Astrocyte of the cerebellum (primary cell): ENCODE measurements at regions not wholly inside any gene's neighbourhood (a gene's known extent, or its start where the extent isn't known, plus 50 kb on each side); places are given as distances from the start of the nearest gene placed in this dataset.

ENCODE experiments used
- DNase-seq: peaks from one replicate; pipeline ENCODE4 v3.0.0-alpha.2; 2011; ENCODE audit warnings: low read depth
- H3K4me3 ChIP-seq: 2 replicates; pipeline ENCODE4 v1.5.1; 2011; ENCODE audit warnings: mild to moderate bottlenecking, low read depth, low read length, moderate library complexity
- CTCF ChIP-seq: IDR thresholded peaks from 2 replicates; pipeline ENCODE4 v1.5.1; 2012; ENCODE audit warnings: low read length, low read depth, moderate library complexity, mild to moderate bottlenecking; ENCODE audit errors: missing control alignments
- in situ Hi-C: cut with HindIII; loops from 2 replicates; pipeline ENCODE4 v1.10.0; 2017; ENCODE audit warnings: low sequenced_read_pairs

GRCh38 chr3:154616298-154616697, 186.3 kb upstream of the GPR149 start:
- TF ChIP-seq CTCF: no peak
- H3K4me3 ChIP-seq: no peak overlapping the region
- DNase-seq: no peak
- in situ Hi-C loops: no loop called here

GRCh38 chr3:154615471-154615870, 185.5 kb upstream of the GPR149 start:
- in situ Hi-C loops: no loop called here

GRCh38 chr3:154614601-154615000, 184.6 kb upstream of the GPR149 start:
- in situ Hi-C loops: no loop called here

More at GRCh38 chr3:154615471-154615870, 185.5 kb upstream of the GPR149 start:
- no peak for TF ChIP-seq CTCF
- no peak overlapping the region for H3K4me3 ChIP-seq
- DNase-seq: no peak

GRCh38 chr3:154614078-154614477, 184.1 kb upstream of the GPR149 start:
- no peak for TF ChIP-seq CTCF
- H3K4me3 ChIP-seq: no peak overlapping the region
- in situ Hi-C loops: no loop called here
- DNase-seq: no peak

More at GRCh38 chr3:154614601-154615000, 184.6 kb upstream of the GPR149 start:
- TF ChIP-seq CTCF: no peak
- DNase-seq: no peak
- no peak overlapping the region for H3K4me3 ChIP-seq

GRCh38 chr3:154602241-154602640, 172.3 kb upstream of the GPR149 start:
- no peak for DNase-seq
- H3K4me3 ChIP-seq: no peak overlapping the region
- TF ChIP-seq CTCF: no peak
- in situ Hi-C loops: loop anchor here (10.0 kb wide), 1 partner anchor 237 kb away; no protein-coding TSS in a partner anchor

- DNase-seq: no peak
- in situ Hi-C loops: loop anchor here (5.0 kb wide), 1 partner anchor 66 kb away; no protein-coding TSS in a partner anchor
- H3K4me3 ChIP-seq: no peak overlapping the region
- no peak for TF ChIP-seq CTCF
Observed at GRCh38 chr3:154598166-154598565, 168.2 kb upstream of the GPR149 start.
